Suppressor macrophage treated with lipopolysaccharide for 1 hour (primary cell): ENCODE measurements at regions not wholly inside any gene's neighbourhood (a gene's known extent, or its start where the extent isn't known, plus 50 kb on each side); places are given as distances from the start of the nearest gene placed in this dataset.
"Not testable (repeated sequence)": the region's sequence is repeated elsewhere in the genome, so short reads cannot be mapped to it uniquely, and the experiment has no call there.

Experiments
- DNase-seq, 3 donors: peaks; one replicate each; pipeline ENCODE4 v3.0.0-alpha.2; 2020 to 2022

DNA sequence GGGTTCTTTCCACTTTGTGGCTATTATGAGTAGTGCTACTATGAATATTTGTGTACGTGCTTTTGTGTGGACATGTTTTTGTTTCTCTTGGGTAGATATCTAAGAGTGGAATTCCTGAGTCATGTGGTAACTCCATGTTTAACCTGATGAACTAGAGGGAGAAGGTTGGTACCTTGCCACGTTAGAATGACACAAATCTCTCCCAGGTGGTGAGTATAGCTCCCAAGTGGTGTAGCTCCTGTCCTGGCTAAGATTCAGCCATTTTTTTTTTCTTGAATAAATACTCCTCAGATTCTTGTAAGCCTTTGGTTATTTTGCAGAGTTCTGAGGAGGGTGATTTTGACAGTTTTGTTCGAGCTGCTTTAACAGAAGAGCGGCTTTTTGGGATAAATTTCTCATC, 83.2 kb upstream of the DPP6 start:
- not testable (repeated sequence) for DNase-seq

DNA sequence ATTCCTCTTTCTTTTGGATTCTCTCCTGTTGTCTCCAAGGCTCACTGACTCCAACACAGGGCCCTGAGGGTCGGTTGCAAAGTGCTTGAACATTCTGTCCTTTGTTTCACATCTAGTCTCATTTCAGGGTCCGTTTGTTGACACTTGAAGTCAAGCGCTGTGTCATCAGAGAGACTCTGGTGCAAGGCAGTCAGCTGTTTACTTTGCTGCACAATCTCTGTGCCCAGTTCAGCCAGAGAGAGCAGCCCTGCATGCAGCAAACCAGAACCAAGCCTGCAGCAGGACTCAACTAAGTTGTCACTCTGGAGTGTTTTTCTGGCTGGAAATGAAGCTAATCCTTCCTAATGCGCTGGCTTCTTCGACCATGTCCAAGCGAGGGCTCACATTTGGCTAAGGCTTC, 77.6 kb upstream of the DPP6 start:
- not testable (repeated sequence) for DNase-seq

DNA sequence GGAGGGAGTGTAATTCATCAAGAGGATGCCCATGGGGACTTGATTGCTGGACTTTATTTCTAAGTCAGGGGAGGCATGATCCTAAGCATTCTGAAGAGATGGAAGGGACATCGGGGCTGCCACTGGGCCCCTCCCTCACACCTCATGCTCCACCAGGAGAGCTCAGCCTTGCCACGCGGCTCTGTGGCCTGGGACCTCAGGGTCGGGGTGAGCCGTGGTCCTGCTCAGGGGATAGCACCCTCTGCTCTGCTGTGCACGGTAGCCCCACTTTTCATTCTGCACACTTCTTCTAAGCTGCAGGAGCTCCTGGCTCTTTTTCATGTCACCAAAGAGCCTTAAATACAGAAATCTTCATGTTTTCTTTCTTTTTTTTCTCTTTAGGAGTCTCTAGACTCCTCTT, 75.5 kb upstream of the DPP6 start:
- not testable (repeated sequence) for DNase-seq

DNA sequence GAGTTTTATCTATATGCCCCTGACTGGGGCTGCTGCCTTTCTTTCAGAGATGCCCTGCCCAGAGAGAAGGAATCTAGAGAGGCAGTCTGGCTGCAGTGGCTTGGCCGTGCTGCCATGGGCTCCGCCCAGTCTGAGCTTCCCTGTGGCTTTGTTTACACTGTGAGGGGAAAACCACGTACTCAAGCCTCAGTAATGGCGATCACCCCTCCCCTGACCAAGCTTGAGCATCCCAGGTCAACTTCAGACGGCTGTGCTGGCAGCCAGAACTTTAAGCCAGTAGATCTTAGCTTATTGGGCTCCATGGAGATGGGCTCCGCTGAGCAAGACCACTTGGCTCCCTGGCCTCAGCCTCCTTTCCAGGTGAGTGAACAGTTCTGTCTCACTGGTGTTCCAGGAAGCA, 69.0 kb upstream of the DPP6 start:
- DNase-seq, result not testable (repeated sequence)

DNA sequence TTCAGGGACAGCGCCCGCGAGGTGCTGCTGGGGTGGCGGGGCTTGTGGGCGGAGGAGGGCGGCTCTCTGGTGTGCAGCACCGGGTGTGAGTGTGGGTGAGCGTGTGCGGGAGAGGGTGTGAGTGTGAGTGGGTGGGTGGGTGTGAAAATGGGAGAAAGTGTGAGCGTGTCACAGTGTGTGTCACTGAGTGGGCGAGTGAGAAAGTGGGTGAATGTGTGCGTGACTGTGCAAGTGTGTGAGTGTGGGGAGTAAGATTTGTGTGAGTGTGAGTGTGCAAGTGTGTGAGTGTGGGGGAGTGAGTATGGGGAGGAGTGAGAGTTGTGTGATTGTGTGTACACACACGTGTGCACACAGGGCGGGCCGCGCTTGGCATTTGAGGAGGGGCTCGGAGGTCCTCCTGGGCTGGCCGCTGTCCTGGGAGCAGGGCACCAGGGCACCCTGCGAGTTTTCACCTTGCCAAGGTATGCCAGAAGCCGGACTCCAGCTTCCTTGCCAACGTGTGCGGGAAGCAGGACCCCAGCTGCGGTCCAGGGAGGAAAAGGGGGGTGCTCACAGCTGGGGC, 63.1 kb upstream of the DPP6 start:
- not testable (repeated sequence) for DNase-seq

- not testable (repeated sequence) for DNase-seq
Measured at GRCh38 chr7:153989742-153990425, 62.3 kb upstream of the DPP6 start.

- not testable (repeated sequence) for DNase-seq
Measured at GRCh38 chr7:153991471-153991870, 60.7 kb upstream of the DPP6 start.

DNA sequence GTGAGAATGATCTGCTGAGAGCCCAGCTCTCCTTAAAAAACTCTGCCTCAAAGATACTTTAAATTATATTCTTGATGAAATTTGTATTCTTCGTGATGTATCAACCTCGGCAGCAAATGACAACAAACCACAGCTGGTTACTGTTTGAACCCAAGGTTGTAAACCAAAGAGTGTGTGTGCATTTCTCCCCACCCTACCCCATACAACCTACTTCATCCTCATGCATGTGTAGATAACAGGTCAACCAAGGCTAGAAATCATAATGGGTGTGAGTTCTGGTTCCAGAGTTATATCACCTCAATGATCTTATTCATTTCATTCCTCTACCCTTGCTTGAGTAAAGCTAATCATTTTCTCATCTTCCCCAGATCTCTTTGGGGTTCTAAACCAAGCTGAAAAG, 58.8 kb upstream of the DPP6 start:
- not testable (repeated sequence) for DNase-seq

DNA sequence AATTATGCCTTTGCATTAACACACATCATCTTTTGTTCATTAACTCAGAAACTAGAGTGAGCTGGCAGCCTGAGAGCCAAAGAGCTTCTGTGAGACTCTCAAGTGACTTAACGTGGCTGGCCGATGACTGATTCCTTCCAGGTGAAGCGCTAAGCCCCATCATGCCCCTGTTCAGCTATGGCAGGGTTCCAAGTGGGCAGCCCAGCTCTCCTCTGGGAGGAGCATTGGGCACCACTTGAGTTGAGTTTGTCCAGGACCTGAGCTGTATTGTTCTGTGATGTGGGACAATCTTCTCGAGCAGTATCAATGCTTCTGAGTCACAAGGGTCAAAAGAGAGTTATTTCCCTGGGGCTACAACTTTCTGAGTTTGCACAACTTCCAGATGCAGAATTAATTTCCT, 53.3 kb upstream of the DPP6 start:
- not testable (repeated sequence) for DNase-seq
